Activated CD8-positive, alpha-beta memory T cell treated with anti-CD3 and anti-CD28 coated beads, Interleukin-2, amount 50 U/mL, for 4 hours (primary cell): ENCODE measurements at regions not wholly inside any gene's neighbourhood (a gene's known extent, or its start where the extent isn't known, plus 50 kb on each side); places are given as distances from the start of the nearest gene placed in this dataset.
"Not testable (repeated sequence)": the region's sequence is repeated elsewhere in the genome, so short reads cannot be mapped to it uniquely, and the experiment has no call there.

Experiments used
- DNase-seq: peaks from one replicate; pipeline ENCODE4 v3.0.0-alpha.2; 2020

DNA sequence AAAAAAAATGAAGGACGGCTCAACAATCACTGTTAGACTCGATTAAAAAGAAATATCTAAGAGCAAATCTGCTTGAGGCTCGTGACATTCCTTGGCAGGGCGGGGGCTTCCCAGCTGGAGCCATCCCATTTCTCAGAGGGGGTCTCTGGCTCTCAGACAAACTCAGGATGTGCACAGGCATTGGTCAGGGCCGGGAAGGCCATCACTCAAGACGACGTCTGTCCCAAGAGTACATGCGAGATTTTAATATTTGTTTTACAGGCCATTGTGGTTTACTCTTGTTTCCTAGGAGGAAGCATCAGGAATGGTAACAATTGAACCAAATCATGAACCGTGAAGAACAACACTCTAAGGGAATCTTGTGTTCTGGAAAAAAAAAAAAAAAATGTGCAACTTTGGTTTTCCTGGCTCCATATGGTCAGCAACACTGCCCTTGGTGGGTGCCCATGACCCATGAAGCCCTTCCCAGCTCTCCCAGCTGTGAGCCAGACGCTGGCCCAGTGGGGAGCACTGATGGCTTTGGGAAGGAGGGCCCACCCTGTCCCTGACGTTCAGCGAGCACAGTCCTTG is 5454.6 kb upstream of the TPTE start:
- DNase-seq = not testable (repeated sequence)

DNA sequence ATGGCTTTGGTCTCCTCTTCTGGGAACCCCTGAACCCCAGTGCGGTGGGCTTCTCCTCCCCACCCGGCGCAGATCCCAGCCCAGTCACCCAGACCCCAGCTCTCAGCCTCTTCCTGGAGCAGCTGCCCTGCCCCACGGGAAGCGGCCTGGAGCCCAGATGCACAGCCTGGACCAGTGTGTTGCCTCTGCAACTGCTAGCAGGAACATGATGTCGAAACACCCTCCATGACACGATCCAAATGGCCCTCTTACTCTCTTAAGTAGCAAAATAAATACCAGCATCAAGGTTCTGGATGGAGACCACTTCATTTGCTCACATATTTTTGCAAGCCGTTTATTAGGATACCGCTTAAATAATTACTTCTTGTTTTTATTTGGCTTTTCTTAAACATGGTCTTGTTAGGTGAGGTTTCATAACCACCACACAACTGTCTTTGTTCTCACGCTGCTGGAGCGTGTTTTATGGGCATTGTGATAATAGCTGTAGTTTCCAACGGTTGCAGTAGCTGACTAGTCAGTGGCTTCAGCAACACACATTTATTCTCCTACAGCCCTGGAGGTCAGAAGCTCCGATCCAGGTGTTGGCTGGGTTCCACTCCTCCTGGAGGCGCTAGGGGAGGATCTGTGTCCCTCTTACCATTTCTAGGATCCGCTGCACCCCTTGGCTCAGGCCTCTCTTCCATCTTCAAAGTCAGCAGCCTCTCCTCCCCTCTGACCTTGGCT is 5453.9 kb upstream of the TPTE start:
- not testable (repeated sequence) for DNase-seq

DNA sequence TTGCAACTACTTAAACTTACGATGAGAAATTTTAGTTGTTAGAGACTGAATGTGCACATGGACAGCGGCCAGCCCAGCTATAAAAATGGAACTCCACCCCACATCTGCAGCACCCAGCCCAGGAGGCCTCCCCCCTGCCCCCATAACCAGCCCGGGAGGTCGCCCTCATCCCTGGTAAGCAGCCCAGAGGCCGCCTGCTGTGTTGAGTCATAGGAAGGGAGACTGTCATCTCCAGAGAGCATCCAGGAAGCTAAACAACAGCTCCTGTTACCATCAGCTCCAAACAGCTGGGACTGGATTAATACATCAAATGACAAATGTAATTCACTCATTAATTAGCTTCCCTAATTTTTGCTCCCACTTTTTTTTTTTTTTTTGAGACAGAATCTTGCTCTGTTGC is 5452.7 kb upstream of the TPTE start:
- DNase-seq = not testable (repeated sequence)

- DNase-seq = not testable (repeated sequence)
Measured at GRCh38 chr21:5071180-5071579, 5450.2 kb upstream of the TPTE start.

GRCh38 chr21:5076854-5077253 is 5444.5 kb upstream of the TPTE start:
- not testable (repeated sequence) for DNase-seq

GRCh38 chr21:5079361-5079760 is 5442.0 kb upstream of the TPTE start:
- DNase-seq = not testable (repeated sequence)

DNA sequence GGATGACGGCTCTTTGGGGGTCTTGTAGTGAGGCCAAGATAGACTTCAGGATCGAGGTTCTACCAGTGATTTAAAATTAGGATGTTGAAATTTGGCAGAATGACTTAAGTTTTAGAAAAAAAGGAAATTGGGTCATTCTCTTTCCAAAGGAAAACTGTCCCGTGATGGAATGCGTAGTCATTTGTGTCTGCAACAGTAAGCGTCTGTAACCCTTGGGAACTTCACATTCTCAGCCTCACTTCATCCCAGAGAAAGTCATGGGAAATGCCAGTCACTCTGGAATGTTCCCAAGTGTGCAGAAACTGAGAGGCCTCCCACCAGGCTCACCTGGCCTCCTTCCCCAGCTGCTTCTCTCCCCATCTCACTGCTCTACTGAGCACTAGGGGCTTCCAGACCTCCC is 5441.4 kb upstream of the TPTE start:
- DNase-seq = not testable (repeated sequence)

DNA sequence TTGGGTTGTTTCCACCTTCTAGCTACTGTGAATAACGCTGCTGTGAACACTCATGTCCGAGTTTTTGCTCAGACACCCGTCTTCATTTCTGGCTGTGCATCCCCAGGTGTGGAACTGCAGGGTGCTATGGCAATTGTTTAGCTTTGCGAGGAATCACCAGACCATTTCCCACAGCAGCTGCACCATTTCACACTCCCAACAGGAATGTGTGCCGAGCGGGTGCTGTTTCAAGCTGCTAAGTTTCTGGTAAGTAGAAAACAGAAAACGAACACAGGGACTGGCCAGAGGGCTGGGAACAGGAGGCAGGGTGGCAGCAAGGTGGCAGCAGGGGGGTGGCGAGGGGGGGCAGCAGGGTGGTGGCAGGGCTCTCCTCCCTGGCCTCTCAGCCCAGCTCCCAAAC is 5437.1 kb upstream of the TPTE start:
- not testable (repeated sequence) for DNase-seq

DNA sequence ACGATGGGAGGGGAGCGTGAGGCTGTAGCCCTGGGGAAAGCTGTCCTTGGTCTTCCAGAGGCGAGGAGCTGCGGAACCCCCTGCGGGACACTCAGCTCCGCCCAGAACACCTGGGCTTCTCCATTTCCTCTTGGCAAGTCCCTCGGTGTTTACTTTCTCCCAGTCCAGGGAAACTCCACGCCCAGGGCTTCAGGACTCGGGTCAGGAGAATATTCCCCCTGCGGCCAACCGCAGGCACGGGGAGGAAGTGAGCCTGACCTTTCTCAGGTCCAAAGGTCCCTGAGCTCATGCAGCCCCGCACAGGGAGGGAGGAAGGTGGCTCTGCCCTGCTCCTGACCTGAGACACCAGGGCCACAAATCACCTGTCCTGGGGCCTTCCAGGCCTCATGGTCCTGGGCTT is 5435.9 kb upstream of the TPTE start:
- not testable (repeated sequence) for DNase-seq

GRCh38 chr21:5086416-5086815 is 5435.0 kb upstream of the TPTE start:
- not testable (repeated sequence) for DNase-seq

DNA sequence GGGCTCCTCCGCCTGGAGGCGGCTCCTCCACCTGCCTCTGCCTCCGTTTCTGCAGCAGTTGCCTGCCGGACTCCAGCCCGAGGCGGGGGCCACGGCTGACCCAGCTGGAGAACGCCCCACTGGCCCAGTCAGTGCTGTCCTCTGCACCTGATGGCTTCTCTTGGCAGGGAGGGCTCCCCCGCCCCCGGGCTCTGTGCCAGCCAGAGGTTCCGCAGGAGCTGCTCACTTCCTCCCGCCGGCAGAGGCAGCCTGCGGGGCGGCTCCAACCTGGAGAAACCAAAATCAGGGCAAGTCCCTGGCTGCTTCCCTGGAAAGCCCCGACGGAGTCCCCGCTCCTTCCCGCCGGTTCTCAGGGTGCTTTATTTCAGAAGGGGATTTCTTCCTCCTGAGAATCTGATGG is 5432.6 kb upstream of the TPTE start:
- not testable (repeated sequence) for DNase-seq

DNA sequence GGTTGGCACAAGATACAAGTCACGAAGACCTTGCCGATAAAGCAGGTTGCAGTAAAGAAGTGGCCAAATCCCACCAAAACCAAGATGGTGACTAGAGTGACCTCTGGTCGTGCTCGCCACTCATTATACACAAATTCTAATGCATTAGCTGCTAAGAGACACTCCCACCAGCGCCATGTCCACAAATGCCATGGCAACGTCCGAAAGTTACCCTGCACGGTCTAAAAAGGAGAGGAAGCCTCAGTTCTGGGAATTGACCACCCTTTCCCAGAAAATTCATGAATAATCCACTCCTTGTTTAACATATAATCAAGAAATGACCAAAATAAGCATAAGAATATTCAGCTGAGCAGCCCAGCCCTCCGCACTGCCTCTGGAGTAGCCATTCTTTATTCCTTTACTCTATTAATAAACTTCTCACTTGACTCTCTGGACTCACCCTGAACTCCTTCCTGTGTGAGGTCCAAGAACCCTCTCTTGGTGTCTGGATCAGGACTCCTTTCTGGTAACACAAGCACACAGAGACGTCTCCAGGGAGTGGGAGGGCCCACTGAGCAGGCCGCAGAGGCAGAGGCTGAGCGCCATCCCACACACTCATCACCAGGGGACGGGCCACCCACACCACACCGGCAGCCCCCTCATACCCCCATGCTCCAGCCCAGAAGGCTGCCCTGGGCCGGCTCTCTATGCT is 5431.8 kb upstream of the TPTE start:
- DNase-seq = not testable (repeated sequence)

- not testable (repeated sequence) for DNase-seq
Measured at GRCh38 chr21:5090132-5091079, 5431.0 kb upstream of the TPTE start.

- DNase-seq = not testable (repeated sequence)
Measured at GRCh38 chr21:5091274-5091673, 5430.1 kb upstream of the TPTE start.

DNA sequence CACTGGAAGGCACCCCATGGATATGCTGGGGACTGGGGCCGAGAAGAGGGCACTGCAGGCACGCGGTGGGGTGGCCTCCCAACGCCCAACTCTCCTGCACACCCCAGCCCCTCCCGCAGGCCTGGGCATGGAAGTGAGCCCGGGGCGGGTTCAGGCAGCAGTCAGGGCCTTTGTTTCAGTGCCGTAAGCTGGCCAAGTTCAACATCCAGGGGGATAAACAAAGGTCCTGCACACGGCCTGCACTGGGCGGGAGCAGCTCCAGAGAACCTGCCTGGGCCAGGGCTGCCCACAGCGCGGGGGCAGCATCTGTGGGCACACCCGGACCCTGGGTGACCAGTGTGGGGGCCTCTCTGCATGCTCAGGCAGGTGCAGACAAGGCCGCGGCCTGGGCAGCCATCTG is 5425.8 kb upstream of the TPTE start:
- DNase-seq = not testable (repeated sequence)

GRCh38 chr21:5098010-5098743 is 5423.2 kb upstream of the TPTE start:
- DNase-seq = not testable (repeated sequence)

DNA sequence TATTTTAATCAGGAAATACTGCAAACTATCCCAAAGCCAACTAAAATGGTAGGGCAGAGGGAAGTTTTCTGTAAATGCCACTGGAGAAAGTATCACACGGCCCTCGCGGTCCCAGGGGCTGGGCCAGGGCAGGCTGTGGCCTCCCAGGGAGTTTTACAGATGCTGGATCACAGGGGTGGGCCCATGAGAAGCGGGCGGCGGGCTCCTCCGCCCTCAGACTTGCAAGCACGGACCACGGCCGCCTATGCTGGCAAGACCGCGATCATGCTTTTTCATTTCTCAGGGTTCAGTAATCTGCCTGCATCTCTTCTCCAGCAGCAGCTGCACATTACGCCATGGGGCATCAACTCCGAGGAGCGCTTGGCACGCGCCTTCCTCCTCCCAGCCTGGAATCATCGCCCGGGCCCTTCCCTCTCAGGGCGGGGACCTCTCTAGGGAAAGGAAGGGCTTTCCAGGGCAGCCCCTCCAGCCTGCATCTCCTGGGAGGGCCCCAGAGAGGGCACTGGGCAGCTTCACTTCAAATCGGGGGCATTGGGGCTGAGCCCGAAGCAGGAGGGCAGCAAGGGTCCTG is 5420.7 kb upstream of the TPTE start:
- DNase-seq = not testable (repeated sequence)

DNA sequence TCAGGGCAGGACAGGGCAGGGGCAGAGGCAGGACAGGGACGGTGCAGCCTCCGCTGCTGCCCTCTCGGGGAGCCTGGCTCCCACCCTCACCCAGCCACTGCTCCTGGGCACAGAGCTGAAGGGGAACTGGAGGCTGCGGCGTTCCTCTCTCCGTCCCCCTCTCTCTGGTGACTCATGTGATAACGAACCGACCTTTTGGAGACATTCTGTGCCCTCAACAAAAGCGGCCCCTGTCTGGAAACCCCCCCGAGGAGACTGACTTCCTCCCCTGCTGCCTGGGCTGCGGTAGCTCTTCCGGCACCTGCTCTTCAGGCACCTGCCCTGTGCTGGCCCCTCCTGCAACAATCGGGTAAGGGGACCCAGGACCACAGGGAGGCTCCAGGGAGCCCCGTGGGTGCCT is 5419.6 kb upstream of the TPTE start:
- DNase-seq = peak; percentile 78

DNA sequence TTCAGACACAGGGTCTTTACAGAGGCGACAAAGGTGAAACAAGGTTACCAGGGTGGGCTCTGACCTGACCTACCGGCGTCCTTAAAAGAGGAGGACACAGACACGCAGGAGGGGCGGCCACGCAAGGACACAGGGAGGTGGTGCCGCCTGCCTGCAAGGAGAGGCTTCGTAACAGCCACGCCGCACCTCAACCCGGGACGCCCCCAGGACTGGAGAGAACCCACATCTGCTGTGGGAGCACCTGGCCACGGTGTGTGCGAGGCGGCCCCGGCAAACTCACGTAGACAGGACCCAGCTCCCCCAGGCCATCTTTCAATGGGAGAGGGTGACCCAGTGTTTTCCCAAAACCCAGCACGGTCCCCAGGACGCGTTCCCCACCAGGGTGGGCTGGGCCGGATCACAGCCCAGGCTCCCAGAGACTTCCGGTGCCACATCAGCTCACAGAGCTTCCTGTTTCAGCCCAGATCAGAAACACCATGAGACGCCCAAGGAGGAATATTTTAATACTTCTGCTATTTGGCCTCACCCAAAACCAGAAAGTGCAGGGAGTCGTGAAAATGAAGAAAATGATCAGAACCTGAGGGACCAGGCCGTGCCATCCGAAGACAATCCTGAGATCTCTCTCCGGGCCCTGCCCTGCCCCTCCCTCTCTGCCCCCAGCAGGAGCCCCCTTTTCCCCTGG is 5417.4 kb upstream of the TPTE start:
- not testable (repeated sequence) for DNase-seq

GRCh38 chr21:5104562-5104928 is 5416.8 kb upstream of the TPTE start:
- DNase-seq = not testable (repeated sequence)
